GM12892 (cell line): ENCODE measurements at regions not wholly inside any gene's neighbourhood (a gene's known extent, or its start where the extent isn't known, plus 50 kb on each side); places are given as distances from the start of the nearest gene placed in this dataset.

Experiments
- POLR2A ChIP-seq: IDR thresholded peaks from 2 replicates; pipeline ENCODE4 v1.6.1; 2011; ENCODE audit warnings: low read depth, low read length, control low read depth
- TAF1 ChIP-seq: IDR thresholded peaks from 2 replicates; pipeline ENCODE4 v1.6.1; 2011; ENCODE audit warnings: low read depth, mild to moderate bottlenecking, control low read depth, low read length, borderline replicate concordance

GRCh38 chr4:164192844-164193243, 561.1 kb upstream of the SMIM31 start:
- TF ChIP-seq POLR2A (no peak), TAF1 (no peak)
